ENCODE measurements at regions not wholly inside any gene's neighbourhood (a gene's known extent, or its start where the extent isn't known, plus 50 kb on each side); places are given as distances from the start of the nearest gene placed in this dataset.
"Not testable (repeated sequence)": the region's sequence is repeated elsewhere in the genome, so short reads cannot be mapped to it uniquely, and the experiment has no call there.

GRCh38 chr4:157687971-157688370, 467.4 kb downstream of the GRIA2 start:
- FAIRE-seq: no peak
- intact Hi-C loops (cut with micrococcal nuclease; ENCODE audit: unreplicated experiment): no loop called here

GRCh38 chr4:157679326-157679725, 458.8 kb downstream of the GRIA2 start:
- H3K9me3 ChIP-seq (replicated peaks; ENCODE audit: control insufficient read depth, insufficient read depth, low read length); H3K36me3 ChIP-seq (ENCODE audit: control insufficient read depth in 2 of 2, insufficient read depth in 2 of 2, low read length in 1 of 2); H3K27ac ChIP-seq (ENCODE audit: control insufficient read depth, insufficient read depth); H3K4me3 ChIP-seq; RAD21 ChIA-PET (ENCODE audit: unreplicated experiment); H3K27me3 ChIP-seq (replicated peaks in 1 of 2; ENCODE audit: control insufficient read depth in 2 of 2, insufficient read depth in 2 of 2, low read length in 1 of 2); DNase-seq (ENCODE audit: low read depth, low spot score); H3K79me2 ChIP-seq (ENCODE audit: control insufficient read depth, insufficient read depth, low read length); SMC1A ChIA-PET (ENCODE audit: uncharacterized antibody, unreplicated experiment); POLR2A ChIA-PET; H3K9ac ChIP-seq (ENCODE audit: control insufficient read depth, insufficient read depth, low read length); H3K4me2 ChIP-seq (ENCODE audit: control insufficient read depth, insufficient read depth); ATAC-seq; H2AFZ ChIP-seq (ENCODE audit: control insufficient read depth, low read depth, low read length); CTCF ChIA-PET; intact Hi-C loops (cut with micrococcal nuclease; ENCODE audit: unreplicated experiment); FAIRE-seq; H3K4me1 ChIP-seq (ENCODE audit: control insufficient read depth, insufficient read depth, low read length); BruUV-seq (replicated peaks); in situ Hi-C loops (cut with MboI); H4K20me1 ChIP-seq (ENCODE audit: control insufficient read depth, insufficient read depth): not testable (repeated sequence)
- peak; percentile 37; the same call in 1 of the 2 replicates for TF ChIP-seq PKNOX1 (IDR thresholded peaks at IDR 0.05)

More at GRCh38 chr4:157687971-157688370, 467.4 kb downstream of the GRIA2 start:
- Histone ChIP-seq H3K27ac (ENCODE audit: control insufficient read depth, insufficient read depth) (no peak overlapping the region), H3K4me2 (ENCODE audit: control insufficient read depth, insufficient read depth) (no peak overlapping the region), H4K20me1 (ENCODE audit: control insufficient read depth, insufficient read depth) (no peaks in the 10 kb centered on the region), H3K36me3 (ENCODE audit: control insufficient read depth in 2 of 2, insufficient read depth in 2 of 2, low read length in 1 of 2) (no peaks in the 10 kb centered on the region), H3K4me1 (ENCODE audit: control insufficient read depth, insufficient read depth, low read length) (no peaks in the 10 kb centered on the region), H3K9ac (ENCODE audit: control insufficient read depth, insufficient read depth, low read length) (no peak overlapping the region), H3K79me2 (ENCODE audit: control insufficient read depth, insufficient read depth, low read length) (no peaks in the 10 kb centered on the region), H2AFZ (ENCODE audit: control insufficient read depth, low read depth, low read length) (no peak overlapping the region), H3K9me3 (replicated peaks; ENCODE audit: control insufficient read depth, insufficient read depth, low read length) (no peaks in the 10 kb centered on the region), H3K27me3 (replicated peaks in 1 of 2; ENCODE audit: control insufficient read depth in 2 of 2, insufficient read depth in 2 of 2, low read length in 1 of 2) (no peaks in the 10 kb centered on the region), H3K4me3 (no peak overlapping the region)
- 0% methylated on average over 1 of the region's 1 CpG for WGBS (ENCODE audit: insufficient coverage, insufficient replicate concordance, low lambda C conversion rate, missing lambda C conversion rate)
- TF ChIP-seq HDAC6 (IDR thresholded peaks at IDR 0.05; ENCODE audit: unreplicated experiment): no peak
- TF ChIP-seq CREB1 (IDR thresholded peaks at IDR 0.05; ENCODE audit: low read depth): no peak
- no peak for TF ChIP-seq EGR1 (IDR thresholded peaks at IDR 0.05; ENCODE audit: borderline replicate concordance in 1 of 2, low read depth in 2 of 2, low read length in 2 of 2)
- TF ChIP-seq ASH2L (IDR thresholded peaks at IDR 0.05; ENCODE audit: borderline replicate concordance, low read depth): no peak
- no peak for TF ChIP-seq NFYB (IDR thresholded peaks at IDR 0.05; ENCODE audit: insufficient read depth, low read depth, low read length)
- no peak for TF ChIP-seq RFX5 (IDR thresholded peaks at IDR 0.05; ENCODE audit: low read depth, low read length)
- TF ChIP-seq USF1 (IDR thresholded peaks at IDR 0.05; ENCODE audit: borderline replicate concordance, extremely low read length, insufficient read depth, low read depth, low read length): no peak
- ChIA-PET CTCF (no interaction called here), SMC1A (ENCODE audit: uncharacterized antibody, unreplicated experiment) (interaction anchor here (0.9 kb wide), 1 partner anchor 67 kb away, joined by 3 read pairs; no protein-coding TSS in a partner anchor), RAD21 (ENCODE audit: unreplicated experiment) (no interaction called here), POLR2A (no interaction called here)
- BruUV-seq (replicated peaks): no TSS peak
- in situ Hi-C loops (cut with MboI): no loop called here
- ATAC-seq (no peak), DNase-seq (ENCODE audit: low read depth, low spot score) (no peak)
